GM18858 (cell line): ENCODE measurements at regions not wholly inside any gene's neighbourhood (a gene's known extent, or its start where the extent isn't known, plus 50 kb on each side); places are given as distances from the start of the nearest gene placed in this dataset.
"Not testable (repeated sequence)": the region's sequence is repeated elsewhere in the genome, so short reads cannot be mapped to it uniquely, and the experiment has no call there.

Source experiments
- ATAC-seq: cut with Tn5 transposase; IDR thresholded peaks from one replicate; pipeline ENCODE4 v1.9.1; 2021; ENCODE audit not compliant: unreplicated experiment

- ATAC-seq = no peak
These were observed 127.3 kb downstream of the SPATA31D1 start for GRCh38 chr9:82115900-82116299.

- ATAC-seq = no peak
These were observed 128.0 kb downstream of the SPATA31D1 start for GRCh38 chr9:82116556-82116955.

- ATAC-seq = no peak
These were observed 128.6 kb downstream of the SPATA31D1 start for GRCh38 chr9:82117026-82117811.

- no peak for ATAC-seq
These were observed 134.2 kb downstream of the SPATA31D1 start for GRCh38 chr9:82122731-82123130.

GRCh38 chr9:82124090-82124489 is 135.5 kb downstream of the SPATA31D1 start:
- ATAC-seq = no peak

DNA sequence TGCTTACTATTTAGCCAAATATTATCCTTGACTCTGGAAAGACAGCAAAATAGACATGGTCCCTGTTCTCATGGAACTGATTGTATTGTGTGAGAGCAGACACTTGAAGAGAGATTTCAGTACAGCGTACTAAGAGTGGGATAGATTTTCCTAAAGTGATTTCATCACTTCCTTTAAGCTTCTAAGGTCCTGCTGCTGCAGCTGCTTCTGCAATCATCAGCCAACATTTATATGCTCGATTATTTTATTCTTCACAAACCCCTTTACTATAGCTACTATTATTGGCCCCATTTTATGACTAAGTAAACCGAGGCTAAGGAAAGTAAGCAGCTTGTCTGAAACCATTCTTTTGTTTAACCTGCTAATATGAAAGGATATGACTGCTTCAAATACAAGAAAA is 137.7 kb downstream of the SPATA31D1 start:
- ATAC-seq = no peak

DNA sequence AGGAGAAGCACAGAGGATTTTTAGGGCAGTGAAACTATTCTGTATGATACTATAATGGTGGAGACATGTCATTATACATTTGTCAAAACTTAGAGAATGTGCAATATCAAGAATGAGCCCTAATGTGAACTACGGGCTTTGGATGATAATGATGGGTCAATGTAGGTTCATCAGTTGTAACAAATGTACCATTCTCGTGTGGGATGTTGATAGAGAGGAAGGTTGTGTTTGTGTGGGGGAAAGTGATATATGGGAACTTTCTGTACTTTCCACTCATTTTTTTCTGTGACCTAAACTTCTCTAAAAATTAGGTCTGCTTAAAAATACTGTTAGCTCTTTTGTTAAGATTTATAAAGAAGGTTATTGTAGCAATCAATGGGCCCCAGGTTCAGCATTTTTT is 138.9 kb downstream of the SPATA31D1 start:
- no peak for ATAC-seq

GRCh38 chr9:82128011-82128696 is 139.6 kb downstream of the SPATA31D1 start:
- ATAC-seq = peak; percentile 96

- no peak for ATAC-seq
These were observed 141.1 kb downstream of the SPATA31D1 start for GRCh38 chr9:82129708-82130107.

- no peak for ATAC-seq
These were observed 141.9 kb downstream of the SPATA31D1 start for GRCh38 chr9:82130331-82131042.

GRCh38 chr9:82131072-82131471 is 142.5 kb downstream of the SPATA31D1 start:
- no peak for ATAC-seq

- no peak for ATAC-seq
These were observed 143.5 kb downstream of the SPATA31D1 start for GRCh38 chr9:82132024-82132423.

DNA sequence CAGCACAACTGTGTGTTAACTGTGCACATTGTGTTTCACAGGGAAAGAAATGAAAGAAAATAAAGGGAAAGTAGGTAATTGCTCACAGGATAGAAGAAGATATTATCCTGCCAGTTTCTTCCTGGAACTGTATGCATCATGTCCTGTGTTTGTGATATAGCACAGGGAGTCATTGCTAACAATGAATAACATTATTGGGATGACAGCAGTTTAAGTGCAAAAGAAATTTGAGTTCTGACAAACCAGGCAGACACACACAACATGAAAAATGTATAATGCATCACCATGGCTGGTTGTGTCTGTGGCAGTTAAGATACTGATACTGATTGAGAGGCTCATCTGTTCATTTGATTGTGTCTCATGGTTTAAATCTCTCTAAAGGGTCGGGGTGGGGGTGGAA is 145.4 kb downstream of the SPATA31D1 start:
- ATAC-seq = no peak

DNA sequence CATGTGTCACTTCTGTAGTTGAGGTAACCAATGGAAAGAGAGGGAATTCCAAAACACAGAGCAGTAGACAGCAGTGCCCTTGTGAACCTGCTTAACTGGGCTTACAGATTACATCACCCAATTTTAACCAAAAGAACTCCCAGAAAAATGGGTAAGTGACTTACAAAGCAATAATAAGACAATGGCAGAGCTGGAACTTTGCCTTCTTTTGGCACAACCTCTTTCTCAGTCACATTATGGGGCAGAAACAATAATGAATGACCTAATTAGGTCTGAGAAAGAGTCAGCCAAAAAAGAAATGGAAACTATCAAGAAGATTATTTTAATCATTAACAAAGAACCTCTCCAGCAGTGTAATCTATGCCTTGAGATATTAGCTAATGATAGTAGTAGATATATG is 146.5 kb downstream of the SPATA31D1 start:
- ATAC-seq = no peak

DNA sequence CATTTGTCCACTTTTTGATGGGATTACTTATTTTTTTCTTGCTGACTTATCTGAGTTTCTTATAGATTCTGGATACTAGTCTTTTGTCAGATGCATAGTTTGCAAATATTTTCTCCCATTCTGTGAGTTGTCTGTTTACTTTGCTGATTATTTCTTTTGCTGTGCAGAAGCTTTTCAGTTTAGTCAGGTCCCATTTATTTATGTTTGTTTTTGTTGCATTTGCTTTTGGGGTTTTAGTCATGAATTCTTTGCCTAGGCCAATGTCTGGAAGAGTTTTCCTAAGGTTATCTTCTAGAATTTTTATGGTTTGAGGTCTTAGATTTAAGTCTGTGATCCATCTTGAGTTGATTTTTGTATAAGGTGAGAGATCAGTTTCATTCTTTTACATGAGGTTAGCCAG is 149.5 kb downstream of the SPATA31D1 start:
- ATAC-seq = not testable (repeated sequence)

GRCh38 chr9:82140471-82140870 is 151.9 kb downstream of the SPATA31D1 start:
- no peak for ATAC-seq

- ATAC-seq = no peak
These were observed 156.2 kb downstream of the SPATA31D1 start for GRCh38 chr9:82144803-82145202.

- ATAC-seq = no peak
These were observed 158.1 kb downstream of the SPATA31D1 start for GRCh38 chr9:82146677-82147076.

- no peak for ATAC-seq
These were observed 159.3 kb downstream of the SPATA31D1 start for GRCh38 chr9:82147798-82148425.

DNA sequence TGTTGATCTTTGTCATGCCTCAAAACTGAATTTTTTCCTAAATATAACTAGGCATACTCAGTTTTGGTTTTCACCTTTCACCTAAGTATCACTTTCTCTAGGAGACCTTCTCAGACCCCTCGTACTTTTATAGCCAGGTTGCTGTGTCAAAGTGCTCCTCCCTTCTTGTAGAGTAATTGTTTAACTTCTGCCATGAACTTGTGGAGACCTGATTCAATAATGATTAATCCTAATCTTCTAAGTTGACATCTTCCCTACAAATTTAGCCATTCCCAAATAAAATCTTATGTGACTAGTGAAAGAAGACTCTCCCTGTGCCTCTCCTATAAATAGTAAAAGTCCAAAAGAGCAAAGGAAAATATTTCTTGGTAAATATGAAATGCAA is 159.8 kb downstream of the SPATA31D1 start:
- ATAC-seq = no peak

DNA sequence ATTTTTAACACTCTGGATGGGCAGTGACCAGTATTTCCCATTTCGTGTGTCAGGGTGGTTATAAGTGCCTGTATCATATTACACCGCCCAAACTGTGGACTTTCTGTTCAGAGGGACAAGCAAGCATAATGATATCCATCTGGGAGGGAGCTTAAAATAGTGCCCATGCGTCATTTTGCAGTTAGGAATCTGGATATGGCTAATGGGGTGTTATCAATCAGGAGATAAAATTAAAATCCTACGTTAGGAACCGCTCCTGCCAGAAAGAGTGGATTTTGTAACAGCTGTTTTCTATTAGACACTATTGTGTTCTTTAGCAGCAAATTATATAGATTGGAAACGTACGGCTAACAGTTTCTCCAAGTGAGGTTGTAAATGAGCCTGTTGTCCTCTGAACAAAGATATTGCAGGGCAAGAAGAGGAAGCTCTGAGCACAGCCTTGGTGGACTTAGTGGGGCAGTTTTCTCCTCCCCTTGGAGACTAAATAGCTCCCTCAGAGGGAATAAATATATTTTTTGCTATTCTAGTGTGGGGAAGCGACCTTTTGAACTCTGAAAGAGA is 160.4 kb downstream of the SPATA31D1 start:
- no peak for ATAC-seq
